Prostate gland (tissue), 2 donors: ENCODE measurements at regions not wholly inside any gene's neighbourhood (a gene's known extent, or its start where the extent isn't known, plus 50 kb on each side); places are given as distances from the start of the nearest gene placed in this dataset.

Source experiments
- DNase-seq: peaks from one replicate; pipeline ENCODE4 v3.0.0-alpha.2; 2019; ENCODE audit warnings: low spot score
- H3K27ac ChIP-seq, 2 donors: fragments of 200-600 bp; sonication (generic); 2 replicates each; pipeline ENCODE4 v1.5.1; 2017 to 2019
- H3K27me3 ChIP-seq: fragments of 200-600 bp; sonication (generic); replicated peaks from 2 replicates; pipeline ENCODE4 v1.5.1; 2019; ENCODE audit not compliant: insufficient read depth
- H3K36me3 ChIP-seq, 2 donors: fragments of 200-600 bp; sonication (generic); 1 replicate in 1 of 2; 2 replicates in 1 of 2; pipeline versions ENCODE4 v1.5.1 to v1.8.1; 2017 to 2019
- H3K4me1 ChIP-seq: fragments of 200-600 bp; sonication (generic); replicated peaks from 2 replicates; pipeline ENCODE4 v1.5.1; 2019
- H3K4me3 ChIP-seq, 2 donors: fragments of 200-600 bp; sonication (generic); 2 replicates each; pipeline ENCODE4 v1.5.1; 2017 to 2019
- H3K9me3 ChIP-seq: fragments of 200-600 bp; sonication (generic); 2 replicates; pipeline ENCODE4 v1.5.1; 2017
- POLR2A ChIP-seq: fragments of 450-650 bp; IDR thresholded peaks from one replicate; pipeline ENCODE4 v1.6.1; 2016; ENCODE audit warnings: antibody characterized with exemption, mild to moderate bottlenecking
- POLR2AphosphoS5 ChIP-seq: sonication (generic); formaldehyde crosslinking; IDR thresholded peaks from one replicate; pipeline ENCODE4 v1.6.1; 2017; ENCODE audit warnings: antibody characterized with exemption
- WGBS: methylation state at CpG from one replicate; pipeline ENCODE4 v1.1.5; 2018; 5-methylcytosine and 5-hydroxymethylcytosine counted together
- intact Hi-C: fragments of 100-400 bp; cut with DNase I; formaldehyde crosslinking; loops from one replicate; pipeline ENCODE4 v1.14.2; 2022
- TF ChIP-seq, protein P1 (sequence below), 4 experiments: fragments of 200-600 bp in 2 of 4; fragments of 450-650 bp in 2 of 4; sonication (generic) in 2 of 4; IDR thresholded peaks; 1 replicate in 3 of 4; 2 replicates in 1 of 4; pipeline ENCODE4 v1.5.1; 2016 to 2019; ENCODE audit warnings: antibody characterized with exemption in 4 of 4, mild to moderate bottlenecking in 2 of 4, moderate library complexity in 2 of 4

DNA sequence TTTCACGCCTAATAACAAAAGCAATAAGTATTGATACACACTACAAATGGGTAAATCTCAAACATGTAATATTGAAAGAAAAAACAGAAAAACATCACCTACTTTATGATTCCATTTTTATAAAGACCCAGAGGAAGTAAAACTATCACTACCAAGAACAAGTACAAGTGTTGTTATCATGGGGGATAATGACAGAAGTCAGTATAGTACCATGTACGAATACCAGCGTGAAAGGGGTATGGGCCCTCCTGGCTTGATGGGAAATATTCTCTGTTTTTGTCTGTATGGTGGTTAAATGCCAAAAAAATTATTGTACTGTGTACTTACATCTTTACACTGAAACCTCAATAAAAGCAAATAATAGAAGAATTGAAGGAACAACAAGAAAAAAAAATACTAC, 665.7 kb downstream of the TMEM182 start:
- no peak overlapping the region for H3K27ac ChIP-seq
- 87% methylated on average over 3 of the region's 3 CpGs for WGBS
- no peaks in the 10 kb centered on the region for H3K9me3 ChIP-seq
- H3K4me3 ChIP-seq, result no peak overlapping the region
- TF ChIP-seq, protein P1, sequence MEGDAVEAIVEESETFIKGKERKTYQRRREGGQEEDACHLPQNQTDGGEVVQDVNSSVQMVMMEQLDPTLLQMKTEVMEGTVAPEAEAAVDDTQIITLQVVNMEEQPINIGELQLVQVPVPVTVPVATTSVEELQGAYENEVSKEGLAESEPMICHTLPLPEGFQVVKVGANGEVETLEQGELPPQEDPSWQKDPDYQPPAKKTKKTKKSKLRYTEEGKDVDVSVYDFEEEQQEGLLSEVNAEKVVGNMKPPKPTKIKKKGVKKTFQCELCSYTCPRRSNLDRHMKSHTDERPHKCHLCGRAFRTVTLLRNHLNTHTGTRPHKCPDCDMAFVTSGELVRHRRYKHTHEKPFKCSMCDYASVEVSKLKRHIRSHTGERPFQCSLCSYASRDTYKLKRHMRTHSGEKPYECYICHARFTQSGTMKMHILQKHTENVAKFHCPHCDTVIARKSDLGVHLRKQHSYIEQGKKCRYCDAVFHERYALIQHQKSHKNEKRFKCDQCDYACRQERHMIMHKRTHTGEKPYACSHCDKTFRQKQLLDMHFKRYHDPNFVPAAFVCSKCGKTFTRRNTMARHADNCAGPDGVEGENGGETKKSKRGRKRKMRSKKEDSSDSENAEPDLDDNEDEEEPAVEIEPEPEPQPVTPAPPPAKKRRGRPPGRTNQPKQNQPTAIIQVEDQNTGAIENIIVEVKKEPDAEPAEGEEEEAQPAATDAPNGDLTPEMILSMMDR (IDR thresholded peaks at IDR 0.05), result no peak
- no peaks in the 10 kb centered on the region for H3K27me3 ChIP-seq
- H3K4me1 ChIP-seq, result no peaks in the 10 kb centered on the region
- no peak for DNase-seq
- H3K36me3 ChIP-seq, result no peaks in the 10 kb centered on the region
- intact Hi-C loops, result no loop called here

DNA sequence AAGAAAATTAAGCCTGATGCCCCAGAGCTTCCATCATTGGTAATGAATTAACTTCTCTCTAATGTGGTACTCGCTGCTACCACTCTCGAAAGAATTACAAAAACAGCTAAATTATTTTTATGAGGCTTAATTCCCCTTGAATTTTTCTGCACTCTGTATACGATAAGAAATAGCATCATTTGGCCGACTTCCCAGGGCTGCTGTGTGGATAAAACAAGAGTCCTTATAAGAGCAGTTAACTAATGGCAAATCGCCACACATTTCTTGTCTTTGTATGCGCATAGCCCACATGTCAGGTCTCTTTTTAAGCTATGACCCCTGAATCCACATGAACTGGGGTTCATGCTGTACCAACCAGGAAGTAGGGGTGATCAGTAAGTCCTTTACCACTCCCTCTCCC, 668.4 kb downstream of the TMEM182 start:
- no peaks in the 10 kb centered on the region for H3K4me1 ChIP-seq
- no peak overlapping the region for H3K4me3 ChIP-seq
- intact Hi-C loops, result no loop called here
- WGBS, result 59% methylated on average over 6 of the region's 6 CpGs
- H3K27ac ChIP-seq, result no peak overlapping the region
- TF ChIP-seq POLR2A, result no peak
- TF ChIP-seq POLR2AphosphoS5, result no peak
- TF ChIP-seq, protein P1 (IDR thresholded peaks at IDR 0.05), result no peak
- DNase-seq, result no peak
- H3K36me3 ChIP-seq, result no peaks in the 10 kb centered on the region
- H3K27me3 ChIP-seq, result no peaks in the 10 kb centered on the region
- no peaks in the 10 kb centered on the region for H3K9me3 ChIP-seq

DNA sequence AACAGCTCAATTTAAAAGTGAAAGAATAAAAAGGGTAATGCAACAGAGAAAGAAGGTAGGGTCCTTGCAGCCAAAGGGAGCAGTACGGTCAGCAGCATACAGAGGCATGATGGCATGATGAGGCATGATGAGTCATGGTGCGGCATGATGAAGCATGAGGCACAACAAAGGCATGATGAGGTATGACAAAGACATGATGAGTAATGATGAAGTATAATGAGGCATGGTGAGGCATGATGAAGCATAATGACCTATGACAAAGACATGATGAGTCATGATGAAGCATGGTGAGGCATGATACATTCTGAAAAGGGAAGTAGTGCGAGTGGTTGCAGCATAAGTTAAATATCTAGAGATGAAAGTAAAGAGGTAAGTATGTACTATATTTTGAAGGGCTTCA, 673.2 kb downstream of the TMEM182 start:
- Histone ChIP-seq H3K4me3 (no peak overlapping the region), H3K4me1 (no peaks in the 10 kb centered on the region), H3K27me3 (no peaks in the 10 kb centered on the region), H3K36me3 (no peaks in the 10 kb centered on the region), H3K9me3 (no peaks in the 10 kb centered on the region), H3K27ac (no peak overlapping the region)
- no peak for DNase-seq
- intact Hi-C loops, result no loop called here
- no peak for TF ChIP-seq POLR2A
- WGBS, result 93% methylated on average over 3 of the region's 3 CpGs

DNA sequence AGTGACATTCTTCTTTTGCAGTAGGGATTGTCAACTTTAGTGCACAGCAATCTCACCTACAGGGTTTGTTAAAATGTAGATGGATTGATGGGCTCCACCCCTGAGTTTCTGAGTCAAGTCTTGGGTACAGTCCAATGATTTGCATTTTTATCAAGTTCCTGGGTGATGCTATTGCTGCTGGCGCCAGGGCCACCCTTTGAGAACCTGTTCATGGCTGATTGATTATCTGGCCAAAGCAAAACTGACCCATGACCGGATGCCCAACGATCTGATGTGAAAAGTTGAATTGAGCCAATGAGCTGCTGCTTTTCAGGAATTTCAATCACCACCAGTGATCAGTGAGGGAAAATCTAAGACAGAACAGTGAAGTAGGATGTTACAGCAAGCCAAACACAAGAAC, 675.3 kb downstream of the TMEM182 start:
- no peaks in the 10 kb centered on the region for H3K36me3 ChIP-seq
- no peak for DNase-seq
- no peaks in the 10 kb centered on the region for H3K4me1 ChIP-seq
- intact Hi-C loops, result no loop called here
- 83% methylated on average over 3 of the region's 3 CpGs for WGBS
- no peak overlapping the region for H3K27ac ChIP-seq
- H3K4me3 ChIP-seq, result no peak overlapping the region
- no peaks in the 10 kb centered on the region for H3K9me3 ChIP-seq
- H3K27me3 ChIP-seq, result no peaks in the 10 kb centered on the region
- no peak for TF ChIP-seq POLR2A
- TF ChIP-seq POLR2AphosphoS5, result no peak
- TF ChIP-seq, protein P1 (IDR thresholded peaks at IDR 0.05), result no peak

DNA sequence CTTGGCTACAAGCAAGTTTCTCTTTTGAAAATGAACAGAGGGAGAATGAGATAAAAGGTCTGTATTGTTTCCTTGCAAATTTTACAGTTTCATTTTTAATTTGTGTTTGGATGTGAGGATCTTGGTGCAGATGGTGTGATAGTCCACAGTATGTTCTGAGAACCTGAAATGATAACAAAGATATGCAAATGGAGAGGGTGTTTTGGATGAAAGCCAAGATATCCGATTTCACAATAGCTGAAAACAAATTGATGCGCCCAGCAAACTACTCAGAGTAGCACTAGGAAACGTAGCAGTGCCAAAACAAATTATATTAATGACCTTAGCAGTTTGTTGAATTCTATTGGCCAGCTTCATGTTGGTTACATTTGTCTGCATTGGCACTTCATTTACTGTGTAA, 683.5 kb downstream of the TMEM182 start:
- intact Hi-C loops, result no loop called here
- WGBS, result 10% methylated on average over 3 of the region's 3 CpGs
- DNase-seq, result no peak
- TF ChIP-seq POLR2A, result no peak
- no peak for TF ChIP-seq POLR2AphosphoS5
- TF ChIP-seq, protein P1 (IDR thresholded peaks at IDR 0.05), result no peak
- H3K9me3 ChIP-seq, result no peaks in the 10 kb centered on the region
- H3K36me3 ChIP-seq, result no peaks in the 10 kb centered on the region
- no peak overlapping the region for H3K27ac ChIP-seq
- no peaks in the 10 kb centered on the region for H3K27me3 ChIP-seq
- no peaks in the 10 kb centered on the region for H3K4me1 ChIP-seq
- no peak overlapping the region for H3K4me3 ChIP-seq

DNA sequence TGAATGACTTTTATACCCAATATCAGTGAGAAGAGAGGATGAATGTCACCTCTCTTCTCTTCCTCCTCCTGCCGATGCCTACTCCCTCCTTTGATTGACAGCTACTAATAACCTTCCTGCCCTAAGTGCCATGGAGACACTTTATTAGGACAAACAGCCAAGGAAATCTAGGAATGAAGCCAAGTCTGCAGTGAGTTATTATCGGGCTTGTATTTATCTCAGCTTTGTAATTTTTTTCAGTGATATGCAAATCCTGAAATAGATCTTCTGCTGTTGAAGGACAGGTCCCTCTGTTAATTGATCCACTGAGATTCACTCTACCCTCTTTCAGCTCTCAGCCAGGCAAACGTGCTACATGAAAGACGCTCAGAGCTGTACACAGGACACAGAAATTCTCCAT, 686.7 kb downstream of the TMEM182 start:
- TF ChIP-seq POLR2AphosphoS5 (no peak), POLR2A (no peak)
- TF ChIP-seq, protein P1 (IDR thresholded peaks at IDR 0.05), result no peak
- H3K27ac ChIP-seq, result no peak overlapping the region
- H3K4me1 ChIP-seq, result no peaks in the 10 kb centered on the region
- 29% methylated on average over 4 of the region's 4 CpGs for WGBS
- H3K27me3 ChIP-seq, result no peaks in the 10 kb centered on the region
- no peaks in the 10 kb centered on the region for H3K9me3 ChIP-seq
- no peaks in the 10 kb centered on the region for H3K36me3 ChIP-seq
- DNase-seq, result no peak
- intact Hi-C loops, result no loop called here
- H3K4me3 ChIP-seq, result no peak overlapping the region
